Lower leg skin (tissue), 4 donors: ENCODE measurements at regions not wholly inside any gene's neighbourhood (a gene's known extent, or its start where the extent isn't known, plus 50 kb on each side); places are given as distances from the start of the nearest gene placed in this dataset.

ENCODE experiments used
- DNase-seq, 2 donors: peaks; one replicate each; pipeline ENCODE4 v3.0.0-alpha.2; 2019; ENCODE audit warnings: low spot score in 2 of 2
- H3K4me3 ChIP-seq: fragments of 200-600 bp; sonication (generic); 2 replicates; pipeline ENCODE4 v1.5.1; 2017; ENCODE audit warnings: mild to moderate bottlenecking, low read depth; ENCODE audit not compliant: poor library complexity, severe bottlenecking
- CTCF ChIP-seq, 3 donors: fragments of 450-650 bp; IDR thresholded peaks; one replicate each; pipeline ENCODE4 v1.5.1; 2016; ENCODE audit warnings: antibody characterized with exemption in 3 of 3, mild to moderate bottlenecking in 3 of 3, moderate library complexity in 2 of 3
- POLR2A ChIP-seq, 2 donors: fragments of 450-650 bp; IDR thresholded peaks; one replicate each; pipeline ENCODE4 v1.6.1; 2016 to 2017; ENCODE audit warnings: antibody characterized with exemption in 2 of 2, mild to moderate bottlenecking in 1 of 2, moderate library complexity in 1 of 2
- WGBS, 2 donors: methylation state at CpG; one replicate each; pipeline ENCODE4 v1.1.5; 2018; 5-methylcytosine and 5-hydroxymethylcytosine counted together
- intact Hi-C: fragments of 100-400 bp; cut with DNase I; formaldehyde crosslinking; loops from one replicate; pipeline ENCODE4 v1.15.0; 2023; ENCODE audit warnings: low total_unique reads

DNA sequence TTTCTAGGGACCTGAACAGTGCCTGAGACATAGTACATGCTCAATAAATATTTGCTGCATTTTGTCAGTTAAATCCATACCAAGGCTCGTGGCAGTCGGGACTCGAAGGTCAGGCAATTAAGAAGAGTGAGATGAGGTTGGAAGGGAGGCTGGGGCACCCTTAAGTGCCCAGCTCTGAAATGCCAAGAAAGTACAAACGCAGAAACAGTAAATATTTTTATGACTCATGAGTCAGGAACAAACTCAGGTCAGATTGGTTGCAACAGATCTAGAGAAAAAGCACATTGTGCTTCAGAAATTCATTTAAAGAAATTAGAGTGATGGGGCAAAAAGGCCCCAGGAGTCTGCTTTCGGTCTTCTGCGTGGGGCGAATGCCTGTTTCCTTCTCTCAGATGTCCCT lies 83.0 kb upstream of the FZD10 start:
- TF ChIP-seq CTCF (IDR thresholded peaks at IDR 0.05) (no peak), POLR2A (IDR thresholded peaks at IDR 0.05) (no peak)
- DNase-seq, result no peak
- intact Hi-C loops, result no loop called here
- no peak overlapping the region for H3K4me3 ChIP-seq
- 27 to 32% methylated on average over 7 of the region's 7 CpGs for WGBS, 2 donors

DNA sequence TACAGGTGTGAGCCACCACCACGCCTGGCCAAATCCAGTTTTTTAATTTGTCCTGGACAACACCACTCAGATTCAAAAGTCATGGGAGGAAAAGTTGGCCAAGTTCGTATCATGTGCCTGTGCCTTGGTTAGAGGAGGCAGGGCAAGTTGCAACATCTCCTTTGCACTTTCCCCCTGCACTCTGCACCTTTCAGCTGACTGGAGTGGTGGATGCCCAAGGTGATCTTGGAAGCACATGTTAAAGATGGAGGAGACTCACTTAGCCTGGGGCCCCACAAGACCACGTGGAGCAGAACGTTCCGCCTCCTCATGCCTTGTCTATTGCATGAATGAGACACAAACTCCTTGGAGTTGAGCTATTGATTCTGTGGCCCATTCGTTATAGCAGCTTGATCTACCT lies 82.1 kb upstream of the FZD10 start:
- intact Hi-C loops, result no loop called here

DNA sequence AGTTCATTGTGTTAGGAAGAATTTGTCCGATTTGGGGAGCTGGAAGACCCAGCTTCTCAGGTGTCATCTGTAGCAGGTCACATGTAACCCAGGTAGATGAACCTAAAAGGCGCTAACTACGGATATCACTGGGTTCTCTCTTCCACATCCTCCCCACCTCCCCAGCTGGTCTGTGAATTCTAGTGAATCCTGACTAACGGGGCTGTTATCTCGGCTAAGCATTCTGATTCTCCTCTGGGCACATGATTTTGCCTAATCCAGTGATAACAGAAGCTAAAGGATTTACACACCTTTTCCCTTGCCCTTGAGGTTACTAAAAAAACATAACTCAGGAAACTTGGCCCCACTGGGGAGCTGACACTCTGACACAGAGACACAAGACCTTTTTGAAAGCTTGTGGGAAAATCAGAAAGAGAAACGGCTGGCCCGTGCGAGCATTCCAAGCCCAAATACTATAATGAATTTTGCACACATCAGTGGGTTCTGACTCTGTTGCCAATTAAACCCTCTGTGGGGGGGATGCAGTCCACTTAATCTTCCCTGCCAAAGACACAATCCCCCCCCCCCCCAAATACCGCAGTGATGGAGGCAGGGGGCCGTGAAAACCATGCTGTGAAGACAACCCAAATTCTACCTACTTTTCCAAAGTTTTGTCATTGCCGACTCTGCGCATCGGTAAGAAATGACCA lies 81.0 kb upstream of the FZD10 start:
- TF ChIP-seq POLR2A (IDR thresholded peaks at IDR 0.05) (no peak), CTCF (IDR thresholded peaks at IDR 0.05) (no peak)
- H3K4me3 ChIP-seq, result no peak overlapping the region
- 72 to 76% methylated on average over 13 of the region's 13 CpGs for WGBS, 2 donors
- DNase-seq, result no peak
- intact Hi-C loops, result no loop called here

More for the DNA sequence above, 82.1 kb upstream of the FZD10 start:
- no peak for TF ChIP-seq POLR2A (IDR thresholded peaks at IDR 0.05)
- no peak for TF ChIP-seq CTCF (IDR thresholded peaks at IDR 0.05)
- WGBS, 2 donors, result 51% methylated on average over 6 of the region's 6 CpGs
- no peak overlapping the region for H3K4me3 ChIP-seq
- DNase-seq, result peak in 1 of 2 donors; percentile 67

DNA sequence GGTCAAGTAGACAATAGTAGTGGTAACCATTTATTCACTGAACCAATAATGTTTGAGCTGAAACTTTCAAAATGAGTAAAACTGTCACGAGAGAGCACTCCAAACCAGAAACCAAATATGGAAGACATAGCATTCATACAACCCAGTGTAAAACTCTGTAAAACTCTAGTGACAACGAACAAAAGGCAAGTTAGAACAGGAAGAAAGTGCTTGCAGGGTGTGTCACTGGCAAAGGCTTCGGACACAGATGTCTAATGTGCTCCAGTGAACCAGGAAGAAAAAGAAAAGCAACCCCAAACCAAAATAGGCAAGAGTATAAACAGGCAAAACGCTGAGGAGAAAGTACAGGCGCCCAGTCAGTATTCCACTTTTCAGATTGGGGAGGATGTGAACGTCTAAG lies 79.3 kb upstream of the FZD10 start:
- no peak overlapping the region for H3K4me3 ChIP-seq
- no peak for TF ChIP-seq POLR2A (IDR thresholded peaks at IDR 0.05)
- no peak for TF ChIP-seq CTCF (IDR thresholded peaks at IDR 0.05)
- WGBS, 2 donors, result 48 to 50% methylated on average over 6 of the region's 6 CpGs
- no peak for DNase-seq
- intact Hi-C loops, result no loop called here

GRCh38 chr12:130083734-130084133 lies 78.5 kb upstream of the FZD10 start:
- no peak for TF ChIP-seq CTCF (IDR thresholded peaks at IDR 0.05)
- TF ChIP-seq POLR2A (IDR thresholded peaks at IDR 0.05), result no peak
- 90 to 93% methylated on average over 8 of the region's 8 CpGs for WGBS, 2 donors
- DNase-seq, result no peak
- no peak overlapping the region for H3K4me3 ChIP-seq
- intact Hi-C loops, result no loop called here

GRCh38 chr12:130084359-130084758 lies 77.9 kb upstream of the FZD10 start:
- 79 to 90% methylated on average over 8 of the region's 8 CpGs for WGBS, 2 donors
- no peak for DNase-seq
- intact Hi-C loops, result no loop called here

More at GRCh38 chr12:130084359-130084758, 77.9 kb upstream of the FZD10 start:
- no peak for TF ChIP-seq CTCF (IDR thresholded peaks at IDR 0.05)
- no peak for TF ChIP-seq POLR2A (IDR thresholded peaks at IDR 0.05)
- H3K4me3 ChIP-seq, result no peak overlapping the region
